ENCODE measurements at regions not wholly inside any gene's neighbourhood (a gene's known extent, or its start where the extent isn't known, plus 50 kb on each side); places are given as distances from the start of the nearest gene placed in this dataset.

GRCh38 chr3:147737376-147737775, 328.2 kb downstream of the ZIC1 start:
- H3K4me1 ChIP-seq (ENCODE audit: insufficient read depth, low read length), result no peaks in the 10 kb centered on the region
- peaks cover 2% of the 10 kb centered on the region for H3K4me1 Mint-ChIP-seq (ENCODE audit: low read depth, unreplicated experiment)
- H3K9ac ChIP-seq (ENCODE audit: low read length), result no peak overlapping the region
- no peaks in the 10 kb centered on the region for H3K27me3 ChIP-seq (ENCODE audit: insufficient read depth, low read length)
- no peaks in the 10 kb centered on the region for H3K9me3 ChIP-seq (ENCODE audit: insufficient read depth, low read depth, low read length)
- TF ChIP-seq EZH2 (IDR thresholded peaks at IDR 0.05; ENCODE audit: insufficient read depth, low read length), result no peak
- TF ChIP-seq CTCF (IDR thresholded peaks at IDR 0.05; ENCODE audit: insufficient read depth, low read depth, low read length), result no peak
- H3K4me3 Mint-ChIP-seq (ENCODE audit: unreplicated experiment), result no peak overlapping the region
- no peaks in the 10 kb centered on the region for H3K27me3 Mint-ChIP-seq (ENCODE audit: low read depth, unreplicated experiment)
- no peak overlapping the region for H3K27ac Mint-ChIP-seq (ENCODE audit: unreplicated experiment)
- H3K4me2 ChIP-seq (ENCODE audit: low read length), result no peak overlapping the region
- H4K20me1 ChIP-seq (ENCODE audit: insufficient read depth, low read length), result no peaks in the 10 kb centered on the region
- FAIRE-seq, result no peak
- H3K36me3 Mint-ChIP-seq (ENCODE audit: low read depth, unreplicated experiment), result no peaks in the 10 kb centered on the region
- H3K9me3 Mint-ChIP-seq (ENCODE audit: unreplicated experiment), result no peaks in the 10 kb centered on the region
- no peak overlapping the region for H3K27ac ChIP-seq (ENCODE audit: low read depth, low read length)
- no peak overlapping the region for H2AFZ ChIP-seq (ENCODE audit: low read depth, low read length)
- no peaks in the 10 kb centered on the region for H3K79me2 ChIP-seq (ENCODE audit: insufficient read depth, low read length)
- no peaks in the 10 kb centered on the region for H3K36me3 ChIP-seq (ENCODE audit: insufficient read depth, low read length)
- DNase-seq (ENCODE audit: low read depth), result no peak
- H3K4me3 ChIP-seq (ENCODE audit: insufficient read depth, low read depth, low read length), result no peak overlapping the region

- Mint-ChIP-seq H3K4me3 (ENCODE audit: unreplicated experiment) (no peak overlapping the region), H3K36me3 (ENCODE audit: low read depth, unreplicated experiment) (no peaks in the 10 kb centered on the region), H3K4me1 (ENCODE audit: low read depth, unreplicated experiment) (peaks cover 5% of the 10 kb centered on the region), H3K9me3 (ENCODE audit: unreplicated experiment) (no peaks in the 10 kb centered on the region), H3K27me3 (ENCODE audit: low read depth, unreplicated experiment) (no peaks in the 10 kb centered on the region), H3K27ac (ENCODE audit: unreplicated experiment) (no peak overlapping the region)
- Histone ChIP-seq H3K4me2 (ENCODE audit: low read length) (no peak overlapping the region), H3K36me3 (ENCODE audit: insufficient read depth, low read length) (no peaks in the 10 kb centered on the region), H2AFZ (ENCODE audit: low read depth, low read length) (no peak overlapping the region), H3K27ac (ENCODE audit: low read depth, low read length) (no peak overlapping the region), H3K4me3 (ENCODE audit: insufficient read depth, low read depth, low read length) (no peak overlapping the region), H3K27me3 (ENCODE audit: insufficient read depth, low read length) (no peaks in the 10 kb centered on the region), H3K9me3 (ENCODE audit: insufficient read depth, low read depth, low read length) (no peaks in the 10 kb centered on the region), H4K20me1 (ENCODE audit: insufficient read depth, low read length) (no peaks in the 10 kb centered on the region), H3K9ac (ENCODE audit: low read length) (no peak overlapping the region), H3K79me2 (ENCODE audit: insufficient read depth, low read length) (no peaks in the 10 kb centered on the region), H3K4me1 (ENCODE audit: insufficient read depth, low read length) (no peaks in the 10 kb centered on the region)
- TF ChIP-seq CTCF (IDR thresholded peaks at IDR 0.05; ENCODE audit: insufficient read depth, low read depth, low read length) (no peak), EZH2 (IDR thresholded peaks at IDR 0.05; ENCODE audit: insufficient read depth, low read length) (no peak)
- no peak for DNase-seq (ENCODE audit: low read depth)
- FAIRE-seq, result no peak
These were observed 331.8 kb downstream of the ZIC1 start for GRCh38 chr3:147740928-147741327.

DNA sequence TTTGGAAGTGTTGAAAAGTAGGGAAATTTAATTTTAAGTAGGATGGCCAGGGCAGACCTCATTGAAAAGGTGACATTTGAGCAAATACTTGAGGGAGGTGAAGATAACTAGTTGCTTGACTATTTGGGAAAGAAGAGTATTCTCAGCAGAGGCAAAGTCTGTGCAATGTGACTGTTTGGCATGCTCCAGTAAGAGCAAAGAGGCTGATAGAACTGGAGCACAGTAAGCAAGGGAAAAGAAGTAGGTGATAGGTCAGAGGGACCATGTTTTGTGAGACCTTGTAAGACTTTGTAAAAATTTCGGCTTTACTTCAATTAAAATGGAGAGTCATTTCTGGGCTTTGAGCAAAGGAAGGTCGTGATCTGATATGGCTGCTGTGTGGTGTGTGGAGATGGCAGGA, 335.8 kb downstream of the ZIC1 start:
- Histone ChIP-seq H3K4me3 (ENCODE audit: insufficient read depth, low read depth, low read length) (no peak overlapping the region), H3K9me3 (ENCODE audit: insufficient read depth, low read depth, low read length) (no peaks in the 10 kb centered on the region), H3K4me1 (ENCODE audit: insufficient read depth, low read length) (no peaks in the 10 kb centered on the region), H3K36me3 (ENCODE audit: insufficient read depth, low read length) (no peaks in the 10 kb centered on the region), H3K4me2 (ENCODE audit: low read length) (no peak overlapping the region), H3K9ac (ENCODE audit: low read length) (no peak overlapping the region), H3K79me2 (ENCODE audit: insufficient read depth, low read length) (no peaks in the 10 kb centered on the region), H4K20me1 (ENCODE audit: insufficient read depth, low read length) (no peaks in the 10 kb centered on the region), H3K27ac (ENCODE audit: low read depth, low read length) (no peak overlapping the region), H2AFZ (ENCODE audit: low read depth, low read length) (no peak overlapping the region), H3K27me3 (ENCODE audit: insufficient read depth, low read length) (no peaks in the 10 kb centered on the region)
- Mint-ChIP-seq H3K9me3 (ENCODE audit: unreplicated experiment) (no peaks in the 10 kb centered on the region), H3K4me3 (ENCODE audit: unreplicated experiment) (no peak overlapping the region), H3K27me3 (ENCODE audit: low read depth, unreplicated experiment) (no peaks in the 10 kb centered on the region), H3K27ac (ENCODE audit: unreplicated experiment) (no peak overlapping the region), H3K36me3 (ENCODE audit: low read depth, unreplicated experiment) (no peaks in the 10 kb centered on the region), H3K4me1 (ENCODE audit: low read depth, unreplicated experiment) (peaks cover 3% of the 10 kb centered on the region)
- DNase-seq (ENCODE audit: low read depth) (no peak), FAIRE-seq (no peak)
- TF ChIP-seq EZH2 (IDR thresholded peaks at IDR 0.05; ENCODE audit: insufficient read depth, low read length), result no peak
- TF ChIP-seq CTCF (IDR thresholded peaks at IDR 0.05; ENCODE audit: insufficient read depth, low read depth, low read length), result no peak
